ENCODE measurements at regions not wholly inside any gene's neighbourhood (a gene's known extent, or its start where the extent isn't known, plus 50 kb on each side); places are given as distances from the start of the nearest gene placed in this dataset.
A peak's percentile ranks its signal among the peaks of the same experiment; 100 is the strongest.

- peak overlapping the region; percentile 78 for H3K4me2 ChIP-seq
- CTCF ChIA-PET = interaction anchor here (1.2 to 1.3 kb wide), 2 partner anchors 12 to 81 kb away, joined by 4 read pairs; no protein-coding TSS in a partner anchor
- TF ChIP-seq TFCP2L1 (CRISPR knock-in tag; IDR thresholded peaks at IDR 0.05) (no peak), CHD4 (IDR thresholded peaks at IDR 0.05; ENCODE audit: borderline replicate concordance) (no peak), HOXB5 (CRISPR knock-in tag; IDR thresholded peaks at IDR 0.05) (no peak), USF2 (IDR thresholded peaks at IDR 0.05) (no peak), CEBPB (IDR thresholded peaks at IDR 0.05) (peak in 1 of 2 experiments; percentile 35; a peak in 1 of 4 replicates), FOSB (CRISPR knock-in tag; IDR thresholded peaks at IDR 0.05) (no peak), MAFK (IDR thresholded peaks at IDR 0.05; ENCODE audit: partially characterized antibody) (no peak), EHF (CRISPR knock-in tag; IDR thresholded peaks at IDR 0.05) (no peak), RNF2 (IDR thresholded peaks at IDR 0.05; ENCODE audit: borderline replicate concordance, low read depth) (no peak), RFX5 (IDR thresholded peaks at IDR 0.05) (no peak), E2F6 (IDR thresholded peaks at IDR 0.05; ENCODE audit: borderline replicate concordance, low read depth) (no peak), CBX2 (IDR thresholded peaks at IDR 0.05; ENCODE audit: borderline replicate concordance, low read depth) (no peak), TP53 (CRISPR knock-in tag; IDR thresholded peaks at IDR 0.05) (no peak), HES2 (IDR thresholded peaks at IDR 0.05) (no peak), EHMT2 (IDR thresholded peaks at IDR 0.05; ENCODE audit: low read depth) (no peak), SREBF2 (IDR thresholded peaks at IDR 0.05) (peak; percentile 73), JUNB (IDR thresholded peaks at IDR 0.05) (no peak), POLR2AphosphoS2 (conservative IDR thresholded peaks at IDR 0.05; ENCODE audit: low read length) (no peak), SMC3 (IDR thresholded peaks at IDR 0.05) (peak; percentile 32; the same call in 1 of the 3 replicates), MAZ (IDR thresholded peaks at IDR 0.05; ENCODE audit: borderline replicate concordance, low read depth, low read length) (no peak), NPAS2 (CRISPR knock-in tag; IDR thresholded peaks at IDR 0.05; ENCODE audit: borderline replicate concordance) (no peak), MYC (IDR thresholded peaks at IDR 0.05; ENCODE audit: borderline replicate concordance, low read length) (no peak), ELK1 (IDR thresholded peaks at IDR 0.05; ENCODE audit: low read depth, low read length) (no peak), NFE2L2 (conservative IDR thresholded peaks at IDR 0.05; ENCODE audit: low read length) (no peak)
- TF ChIP-seq, protein P1, sequence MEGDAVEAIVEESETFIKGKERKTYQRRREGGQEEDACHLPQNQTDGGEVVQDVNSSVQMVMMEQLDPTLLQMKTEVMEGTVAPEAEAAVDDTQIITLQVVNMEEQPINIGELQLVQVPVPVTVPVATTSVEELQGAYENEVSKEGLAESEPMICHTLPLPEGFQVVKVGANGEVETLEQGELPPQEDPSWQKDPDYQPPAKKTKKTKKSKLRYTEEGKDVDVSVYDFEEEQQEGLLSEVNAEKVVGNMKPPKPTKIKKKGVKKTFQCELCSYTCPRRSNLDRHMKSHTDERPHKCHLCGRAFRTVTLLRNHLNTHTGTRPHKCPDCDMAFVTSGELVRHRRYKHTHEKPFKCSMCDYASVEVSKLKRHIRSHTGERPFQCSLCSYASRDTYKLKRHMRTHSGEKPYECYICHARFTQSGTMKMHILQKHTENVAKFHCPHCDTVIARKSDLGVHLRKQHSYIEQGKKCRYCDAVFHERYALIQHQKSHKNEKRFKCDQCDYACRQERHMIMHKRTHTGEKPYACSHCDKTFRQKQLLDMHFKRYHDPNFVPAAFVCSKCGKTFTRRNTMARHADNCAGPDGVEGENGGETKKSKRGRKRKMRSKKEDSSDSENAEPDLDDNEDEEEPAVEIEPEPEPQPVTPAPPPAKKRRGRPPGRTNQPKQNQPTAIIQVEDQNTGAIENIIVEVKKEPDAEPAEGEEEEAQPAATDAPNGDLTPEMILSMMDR (IDR thresholded peaks at IDR 0.05) = no peak
- TF ChIP-seq, protein P2, sequence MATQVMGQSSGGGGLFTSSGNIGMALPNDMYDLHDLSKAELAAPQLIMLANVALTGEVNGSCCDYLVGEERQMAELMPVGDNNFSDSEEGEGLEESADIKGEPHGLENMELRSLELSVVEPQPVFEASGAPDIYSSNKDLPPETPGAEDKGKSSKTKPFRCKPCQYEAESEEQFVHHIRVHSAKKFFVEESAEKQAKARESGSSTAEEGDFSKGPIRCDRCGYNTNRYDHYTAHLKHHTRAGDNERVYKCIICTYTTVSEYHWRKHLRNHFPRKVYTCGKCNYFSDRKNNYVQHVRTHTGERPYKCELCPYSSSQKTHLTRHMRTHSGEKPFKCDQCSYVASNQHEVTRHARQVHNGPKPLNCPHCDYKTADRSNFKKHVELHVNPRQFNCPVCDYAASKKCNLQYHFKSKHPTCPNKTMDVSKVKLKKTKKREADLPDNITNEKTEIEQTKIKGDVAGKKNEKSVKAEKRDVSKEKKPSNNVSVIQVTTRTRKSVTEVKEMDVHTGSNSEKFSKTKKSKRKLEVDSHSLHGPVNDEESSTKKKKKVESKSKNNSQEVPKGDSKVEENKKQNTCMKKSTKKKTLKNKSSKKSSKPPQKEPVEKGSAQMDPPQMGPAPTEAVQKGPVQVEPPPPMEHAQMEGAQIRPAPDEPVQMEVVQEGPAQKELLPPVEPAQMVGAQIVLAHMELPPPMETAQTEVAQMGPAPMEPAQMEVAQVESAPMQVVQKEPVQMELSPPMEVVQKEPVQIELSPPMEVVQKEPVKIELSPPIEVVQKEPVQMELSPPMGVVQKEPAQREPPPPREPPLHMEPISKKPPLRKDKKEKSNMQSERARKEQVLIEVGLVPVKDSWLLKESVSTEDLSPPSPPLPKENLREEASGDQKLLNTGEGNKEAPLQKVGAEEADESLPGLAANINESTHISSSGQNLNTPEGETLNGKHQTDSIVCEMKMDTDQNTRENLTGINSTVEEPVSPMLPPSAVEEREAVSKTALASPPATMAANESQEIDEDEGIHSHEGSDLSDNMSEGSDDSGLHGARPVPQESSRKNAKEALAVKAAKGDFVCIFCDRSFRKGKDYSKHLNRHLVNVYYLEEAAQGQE (IDR thresholded peaks at IDR 0.05) = no peak
- TF ChIP-seq, protein P3, sequence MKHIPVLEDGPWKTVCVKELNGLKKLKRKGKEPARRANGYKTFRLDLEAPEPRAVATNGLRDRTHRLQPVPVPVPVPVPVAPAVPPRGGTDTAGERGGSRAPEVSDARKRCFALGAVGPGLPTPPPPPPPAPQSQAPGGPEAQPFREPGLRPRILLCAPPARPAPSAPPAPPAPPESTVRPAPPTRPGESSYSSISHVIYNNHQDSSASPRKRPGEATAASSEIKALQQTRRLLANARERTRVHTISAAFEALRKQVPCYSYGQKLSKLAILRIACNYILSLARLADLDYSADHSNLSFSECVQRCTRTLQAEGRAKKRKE (CRISPR knock-in tag; IDR thresholded peaks at IDR 0.05; ENCODE audit: low read depth) = no peak
- TF ChIP-seq, protein P4, sequence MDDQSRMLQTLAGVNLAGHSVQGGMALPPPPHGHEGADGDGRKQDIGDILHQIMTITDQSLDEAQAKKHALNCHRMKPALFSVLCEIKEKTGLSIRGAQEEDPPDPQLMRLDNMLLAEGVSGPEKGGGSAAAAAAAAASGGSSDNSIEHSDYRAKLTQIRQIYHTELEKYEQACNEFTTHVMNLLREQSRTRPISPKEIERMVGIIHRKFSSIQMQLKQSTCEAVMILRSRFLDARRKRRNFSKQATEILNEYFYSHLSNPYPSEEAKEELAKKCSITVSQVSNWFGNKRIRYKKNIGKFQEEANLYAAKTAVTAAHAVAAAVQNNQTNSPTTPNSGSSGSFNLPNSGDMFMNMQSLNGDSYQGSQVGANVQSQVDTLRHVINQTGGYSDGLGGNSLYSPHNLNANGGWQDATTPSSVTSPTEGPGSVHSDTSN (IDR thresholded peaks at IDR 0.05) = peak; percentile 34; the same call in 1 of the 2 replicates
Measured at GRCh38 chr6:27605401-27606342, 132.8 kb upstream of the ZNF184 start.

More at GRCh38 chr6:27605401-27606342, 132.8 kb upstream of the ZNF184 start:
- FAIRE-seq = no peak
- H3K9me3 ChIP-seq = no peaks in the 10 kb centered on the region
- 1% methylated on average over 30 of the region's 31 CpGs for WGBS (ENCODE audit: missing lambda C conversion rate)
- H3K27ac ChIP-seq = peak overlapping the region; percentile 71 to 87
- peak overlapping the region; percentile 63 for H3K4me3 ChIP-seq
- DNase-seq (ENCODE audit: low read depth in 1 of 2, low spot score in 1 of 2) = peak in 1 of 2 experiments; percentile 91
- ATAC-seq = peak; percentile 61 to 75
- POLR2A ChIA-PET = interaction anchor here (0.8 to 1.3 kb wide), 3 partner anchors 12 to 132 kb away, joined by 3 to 4 read pairs (median 4); no protein-coding TSS in a partner anchor
- peaks cover 10% of the 10 kb centered on the region; the same call in 2 of the 3 replicates for H3K4me1 ChIP-seq
